GM13977 (cell line): ENCODE measurements at regions not wholly inside any gene's neighbourhood (a gene's known extent, or its start where the extent isn't known, plus 50 kb on each side); places are given as distances from the start of the nearest gene placed in this dataset.

Experiments
- DNase-seq: peaks from one replicate; pipeline ENCODE4 v3.0.0; 2012; ENCODE audit warnings: low spot score
- CTCF ChIP-seq: IDR thresholded peaks from 2 replicates; pipeline ENCODE4 v1.5.1; 2012; ENCODE audit warnings: mild to moderate bottlenecking, control low read depth; ENCODE audit not compliant: insufficient read depth; ENCODE audit errors: extremely low read depth, missing control alignments
- in situ Hi-C: fragments of 300-500 bp; cut with MboI; formaldehyde crosslinking; loops from one replicate; pipeline ENCODE4 v1.12.0; 2022; ENCODE audit warnings: low sequenced_read_pairs, low pct_unique_long_range_greater_than_20kb, mixed read lengths, inconsistent platforms; ENCODE audit not compliant: unreplicated experiment

- in situ Hi-C loops, result no loop called here
- no peak for DNase-seq
- no peak for TF ChIP-seq CTCF
These were observed 425.3 kb downstream of the ZEB2 start for GRCh38 chr2:144094408-144095151.

- TF ChIP-seq CTCF, result no peak
- in situ Hi-C loops, result no loop called here
- no peak for DNase-seq
These were observed 428.3 kb downstream of the ZEB2 start for GRCh38 chr2:144091622-144092021.

- TF ChIP-seq CTCF, result no peak
- in situ Hi-C loops, result no loop called here
- no peak for DNase-seq
These were observed 431.1 kb downstream of the ZEB2 start for GRCh38 chr2:144088863-144089262.

- no peak for TF ChIP-seq CTCF
- no peak for DNase-seq
- in situ Hi-C loops, result no loop called here
These were observed 433.0 kb downstream of the ZEB2 start for GRCh38 chr2:144086965-144087364.

GRCh38 chr2:144085016-144085415, 434.9 kb downstream of the ZEB2 start:
- no peak for DNase-seq
- in situ Hi-C loops, result no loop called here
- no peak for TF ChIP-seq CTCF

GRCh38 chr2:144084114-144084661, 435.7 kb downstream of the ZEB2 start:
- TF ChIP-seq CTCF, result no peak
- no peak for DNase-seq
- in situ Hi-C loops, result no loop called here

- no peak for TF ChIP-seq CTCF
- DNase-seq, result no peak
- in situ Hi-C loops, result no loop called here
These were observed 436.7 kb downstream of the ZEB2 start for GRCh38 chr2:144083211-144083610.
